ENCODE measurements at regions not wholly inside any gene's neighbourhood (a gene's known extent, or its start where the extent isn't known, plus 50 kb on each side); places are given as distances from the start of the nearest gene placed in this dataset.
"Not testable (repeated sequence)": the region's sequence is repeated elsewhere in the genome, so short reads cannot be mapped to it uniquely, and the experiment has no call there.

GRCh38 chr10:125249948-125250347 lies 89.6 kb upstream of the CTBP2 start:
- no peak for DNase-seq (ENCODE audit: low spot score)

- no peak for DNase-seq (ENCODE audit: low spot score)
Observed at GRCh38 chr10:125248489-125248888, 88.1 kb upstream of the CTBP2 start.

GRCh38 chr10:125247576-125247975 lies 87.2 kb upstream of the CTBP2 start:
- DNase-seq (ENCODE audit: low spot score), result no peak

DNA sequence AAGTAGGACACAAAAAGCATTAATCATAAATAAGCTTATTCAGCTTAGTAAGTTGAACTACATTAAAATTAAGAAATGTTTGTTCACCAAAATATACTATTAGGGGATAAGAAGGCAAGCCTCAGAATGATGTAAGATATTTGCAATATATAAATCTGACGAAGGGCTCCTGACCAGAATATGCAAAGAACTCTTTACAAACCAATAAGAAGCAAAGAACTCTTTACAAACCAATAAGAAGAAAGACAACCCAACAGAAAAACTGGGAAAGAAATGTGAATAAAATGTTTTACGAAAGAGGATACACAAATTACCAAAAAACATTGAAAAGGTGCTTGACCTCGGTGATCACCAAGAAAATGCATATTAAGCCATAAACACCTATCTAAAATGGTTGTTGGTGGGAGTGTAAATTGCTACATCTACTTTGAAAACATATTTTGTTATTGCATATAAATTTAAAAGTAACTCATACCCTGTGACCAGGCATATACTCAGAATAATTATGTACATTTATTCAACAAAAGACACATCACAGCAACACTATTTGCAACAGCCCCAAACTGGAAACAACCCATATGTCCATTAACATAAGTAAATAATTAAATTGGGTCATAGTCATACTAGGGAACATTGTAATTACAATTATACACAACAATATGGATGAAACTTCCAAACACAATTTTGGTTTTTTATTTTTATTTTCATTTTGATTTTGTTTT lies 83.3 kb upstream of the CTBP2 start:
- DNase-seq (ENCODE audit: low spot score), result no peak

GRCh38 chr10:125238682-125239081 lies 78.3 kb upstream of the CTBP2 start:
- no peak for DNase-seq (ENCODE audit: low spot score)

DNA sequence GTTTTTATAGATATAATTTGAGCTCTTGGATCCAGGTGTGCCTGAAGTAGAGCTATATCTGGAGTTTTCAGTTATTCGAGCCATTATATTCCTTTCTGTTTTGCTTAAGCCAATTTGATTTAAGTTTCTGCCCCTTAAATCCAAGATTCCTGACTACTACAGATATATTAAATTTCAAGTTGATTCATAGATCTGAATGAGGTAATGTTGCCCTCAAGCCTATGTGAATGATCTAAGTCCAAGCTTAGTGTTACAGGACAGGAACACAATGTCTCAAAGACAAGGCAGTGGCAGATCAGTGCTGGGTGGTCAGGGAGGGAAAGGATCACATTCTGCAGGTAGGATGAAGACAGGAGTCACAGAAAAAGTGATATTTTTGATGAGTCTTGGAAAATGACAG lies 75.7 kb upstream of the CTBP2 start:
- DNase-seq (ENCODE audit: low spot score), result no peak

DNA sequence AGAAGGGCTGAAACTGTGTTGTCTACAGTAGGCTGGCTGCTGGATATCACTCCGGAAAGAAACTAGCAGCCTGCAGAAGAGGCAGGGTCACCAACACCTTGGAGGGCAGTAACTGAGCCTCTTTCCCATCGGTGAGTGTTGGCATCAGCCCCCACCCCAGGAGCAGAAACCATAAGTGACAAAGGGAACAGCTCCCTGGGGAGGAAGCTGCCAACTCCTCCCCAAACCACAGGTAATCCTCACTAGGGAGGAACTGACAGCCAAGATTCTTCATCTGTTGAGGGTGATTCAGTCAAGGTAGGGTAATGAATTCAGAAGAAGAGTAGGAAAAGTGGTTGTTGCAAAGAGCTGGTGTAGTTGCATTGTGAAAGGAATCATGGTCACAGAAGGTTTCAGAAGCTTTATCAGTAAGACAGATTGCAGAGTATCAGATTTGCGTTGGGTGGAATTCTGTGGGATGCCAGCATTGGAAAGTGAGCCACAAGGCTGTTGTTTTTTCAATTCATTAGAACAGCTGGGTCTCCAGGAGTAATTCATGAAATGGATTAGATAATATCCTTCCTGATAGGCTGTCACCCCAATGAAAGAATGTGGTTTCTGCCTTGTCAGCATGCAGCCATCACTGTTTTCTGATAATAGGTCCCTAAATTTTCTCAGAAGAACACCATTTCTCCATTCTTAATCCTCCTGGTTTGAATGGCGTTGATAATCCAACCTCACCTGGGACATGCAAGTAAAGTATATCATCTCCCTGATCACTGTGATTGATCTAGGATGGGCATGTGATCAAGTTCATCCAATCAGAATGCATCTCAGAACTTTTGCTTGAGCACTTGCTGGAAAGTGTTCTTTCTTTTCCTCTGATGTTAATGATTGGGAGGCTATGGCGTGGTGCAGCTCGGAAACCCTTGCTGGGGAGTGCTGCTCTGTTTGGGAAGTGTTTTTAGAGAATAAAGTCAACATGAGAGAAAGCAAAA lies 75.0 kb upstream of the CTBP2 start:
- DNase-seq (ENCODE audit: low spot score), result no peak

- DNase-seq (ENCODE audit: low spot score), result not testable (repeated sequence)
Observed at GRCh38 chr10:125234576-125234975, 74.2 kb upstream of the CTBP2 start.

- DNase-seq (ENCODE audit: low spot score), result no peak
Observed at GRCh38 chr10:125233726-125234125, 73.4 kb upstream of the CTBP2 start.

GRCh38 chr10:125232841-125233240 lies 72.5 kb upstream of the CTBP2 start:
- no peak for DNase-seq (ENCODE audit: low spot score)

DNA sequence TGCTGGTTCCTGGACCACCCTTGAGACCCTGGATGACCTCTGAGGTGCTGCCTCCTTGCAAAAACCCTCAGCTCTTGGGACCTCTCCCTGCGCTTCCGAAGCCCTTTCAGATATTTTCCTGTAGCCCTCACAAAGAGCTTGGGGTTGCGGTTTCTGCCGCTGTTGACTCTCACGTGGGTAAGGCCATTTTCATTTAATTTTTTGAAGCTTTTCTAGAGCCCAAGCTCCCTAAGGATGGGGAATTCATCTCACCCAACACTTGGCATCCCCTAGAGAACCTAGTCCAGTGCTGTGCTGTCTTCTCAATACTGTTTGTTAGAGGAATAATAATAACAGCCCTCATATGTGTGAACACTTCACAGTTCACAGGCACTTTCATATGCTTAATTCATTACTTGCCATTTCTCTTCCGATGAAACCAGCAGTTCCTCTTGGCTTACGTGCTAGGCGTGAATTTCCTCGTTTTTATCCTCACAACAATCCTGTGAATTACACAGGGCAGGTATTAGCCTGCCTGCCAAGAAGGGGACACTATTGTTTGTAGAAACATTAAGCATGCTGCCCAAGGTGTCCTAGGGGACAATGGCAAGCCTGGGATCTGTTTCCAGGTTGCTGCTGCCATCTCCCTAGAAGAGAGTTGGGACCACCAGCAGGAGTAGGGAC lies 71.6 kb upstream of the CTBP2 start:
- no peak for DNase-seq (ENCODE audit: low spot score)

- DNase-seq (ENCODE audit: low spot score), result no peak
Observed at GRCh38 chr10:125231116-125231812, 70.9 kb upstream of the CTBP2 start.

DNA sequence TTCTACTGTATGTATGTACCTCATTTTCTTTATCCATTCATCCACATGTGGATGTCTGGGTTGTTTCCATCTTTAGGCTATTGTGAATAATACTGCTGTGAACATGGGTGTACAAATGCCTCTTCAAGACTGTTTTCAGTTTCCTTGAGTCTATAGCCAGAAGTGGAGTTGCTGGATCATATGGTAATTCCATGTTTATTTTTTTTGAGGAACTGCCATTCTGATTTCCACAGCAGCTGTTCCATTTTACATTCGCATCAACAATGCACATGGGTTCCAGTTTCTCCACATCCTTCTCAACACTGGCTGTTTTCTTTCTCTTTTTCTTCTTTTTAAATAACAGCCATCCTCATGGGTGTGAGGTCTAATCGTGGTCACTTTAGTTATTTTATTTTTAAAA lies 69.9 kb upstream of the CTBP2 start:
- DNase-seq (ENCODE audit: low spot score), result no peak

- DNase-seq (ENCODE audit: low spot score), result not testable (repeated sequence)
Observed at GRCh38 chr10:125228245-125228940, 68.0 kb upstream of the CTBP2 start.

DNA sequence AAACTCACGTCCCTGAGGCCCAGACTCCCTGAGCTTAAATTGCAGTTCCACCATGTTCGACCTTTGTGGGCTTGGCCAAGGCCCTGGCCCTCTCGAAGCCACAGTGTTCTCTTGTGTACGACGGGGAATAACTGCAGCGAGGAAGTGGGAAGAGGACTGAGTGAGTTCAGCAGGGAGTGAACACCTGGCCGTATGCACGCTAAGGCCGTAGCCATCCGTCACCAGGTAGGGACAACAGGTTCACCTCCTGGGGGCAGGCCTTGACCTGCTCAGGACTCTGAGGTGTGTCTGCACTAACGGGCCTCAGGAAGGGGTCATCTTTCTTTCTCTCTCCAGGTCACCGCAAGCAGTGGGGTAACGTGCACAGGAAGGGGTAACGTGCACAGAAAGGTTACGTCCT lies 67.2 kb upstream of the CTBP2 start:
- DNase-seq (ENCODE audit: low spot score), result no peak

- DNase-seq (ENCODE audit: low spot score), result no peak
Observed at GRCh38 chr10:125226823-125227222, 66.5 kb upstream of the CTBP2 start.

DNA sequence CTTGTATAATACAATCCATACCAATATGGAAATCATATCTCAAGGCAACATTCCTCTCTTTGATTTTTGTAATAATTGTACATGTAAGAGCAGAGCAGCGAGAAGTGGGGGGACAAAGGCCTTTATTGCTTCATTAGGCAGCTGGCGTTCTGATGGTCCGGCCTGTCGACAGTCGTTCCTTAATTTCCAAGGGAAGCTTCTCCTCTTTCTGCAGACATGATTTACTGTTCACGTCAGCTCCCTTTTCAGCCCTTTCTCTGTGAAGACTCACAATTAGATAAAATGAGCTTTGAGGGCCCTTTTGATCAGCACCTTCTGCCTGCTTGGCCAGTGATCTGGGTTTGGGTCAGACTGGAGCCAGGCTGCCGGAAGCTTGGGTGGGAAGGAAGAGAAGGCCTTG lies 65.6 kb upstream of the CTBP2 start:
- DNase-seq (ENCODE audit: low spot score), result no peak

GRCh38 chr10:125225051-125225450 lies 64.7 kb upstream of the CTBP2 start:
- DNase-seq (ENCODE audit: low spot score), result no peak

DNA sequence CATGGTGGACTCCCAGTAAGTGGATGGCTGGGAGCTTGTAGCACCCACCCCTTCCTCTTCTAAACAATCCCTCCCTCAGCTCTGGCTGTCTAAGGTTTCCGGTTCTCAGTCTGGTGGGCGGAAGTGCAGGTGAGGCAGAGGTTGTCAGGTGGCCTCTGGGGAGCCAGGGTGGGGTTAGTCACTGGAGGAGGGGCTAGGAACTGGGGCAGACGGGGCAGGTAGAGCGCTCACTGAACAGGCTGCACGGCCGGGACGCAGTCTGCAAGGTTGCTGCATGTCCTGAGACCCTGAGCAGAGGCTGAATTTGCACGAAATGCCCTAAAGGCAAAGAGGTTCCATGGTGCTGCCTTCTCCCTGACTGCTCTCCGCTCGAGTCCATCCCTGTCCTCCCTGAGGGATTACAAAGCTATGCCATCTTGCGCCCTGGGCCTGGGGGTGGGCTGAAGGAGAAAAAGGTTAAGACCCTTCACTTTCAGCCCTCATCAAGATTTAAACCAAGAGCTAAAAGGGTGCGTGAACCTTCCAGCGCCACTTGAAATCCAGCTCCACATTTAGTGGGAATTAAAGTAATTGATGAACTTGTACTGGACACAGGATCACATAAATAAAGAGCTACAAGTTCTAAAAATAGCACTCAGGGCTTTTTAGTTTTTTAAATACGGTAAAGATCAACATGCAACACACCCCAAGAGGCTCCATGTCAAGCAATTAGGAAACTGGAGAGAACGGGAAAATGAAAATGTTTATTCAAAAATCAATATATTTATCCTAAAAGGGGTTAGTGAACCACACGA lies 62.3 kb upstream of the CTBP2 start:
- no peak for DNase-seq (ENCODE audit: low spot score)

- DNase-seq (ENCODE audit: low spot score), result no peak
Observed at GRCh38 chr10:125221716-125222115, 61.4 kb upstream of the CTBP2 start.
